ENCODE measurements at regions not wholly inside any gene's neighbourhood (a gene's known extent, or its start where the extent isn't known, plus 50 kb on each side); places are given as distances from the start of the nearest gene placed in this dataset.

DNA sequence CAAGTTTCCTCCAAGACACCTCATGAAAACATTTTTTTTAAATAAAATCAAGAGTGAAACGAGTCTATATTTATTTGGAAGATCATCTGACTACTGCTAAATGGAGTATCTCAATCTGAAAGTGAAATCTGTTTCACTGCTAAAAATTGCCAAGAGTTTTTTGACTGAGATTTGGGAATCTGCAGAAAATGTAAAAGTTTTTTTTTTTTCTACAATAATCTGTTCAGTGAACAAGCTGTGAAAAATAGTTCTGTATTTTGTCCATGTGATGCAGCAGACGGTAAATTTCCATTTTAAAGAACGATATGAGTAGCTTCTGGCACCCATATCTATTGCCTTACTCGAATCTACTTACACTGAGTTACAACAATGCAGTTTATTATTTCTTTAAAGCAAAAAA, 519.7 kb downstream of the PLCL1 start:
- TF ChIP-seq SMARCC2 (IDR thresholded peaks at IDR 0.05; ENCODE audit: low read depth) (no peak), NR3C1 (CRISPR knock-in tag; IDR thresholded peaks at IDR 0.05) (no peak), MCM7 (IDR thresholded peaks at IDR 0.05) (no peak), NELFE (IDR thresholded peaks at IDR 0.05; ENCODE audit: insufficient read depth, insufficient read length) (no peak), EZH2 (IDR thresholded peaks at IDR 0.05; ENCODE audit: borderline replicate concordance, low read depth, low read length) (no peak), ZC3H11A (IDR thresholded peaks at IDR 0.05; ENCODE audit: low read depth, low read length) (no peak), JUND (IDR thresholded peaks at IDR 0.05; ENCODE audit: borderline replicate concordance, low read depth, low read length) (no peak), JUND (tag; IDR thresholded peaks at IDR 0.05; ENCODE audit: borderline replicate concordance, low read depth, low read length) (no peak), ZNF512 (tag; IDR thresholded peaks at IDR 0.05) (no peak), RNF219 (CRISPR knock-in tag; IDR thresholded peaks at IDR 0.05) (no peak), POLR2A (conservative IDR thresholded peaks at IDR 0.05) (no peak), MAFK (IDR thresholded peaks at IDR 0.05; ENCODE audit: low read length) (no peak), RBM39 (optimal IDR thresholded peaks at IDR 0.05; ENCODE audit: low read depth, low read length) (no peak), CTCF (IDR thresholded peaks at IDR 0.05 in 2 of 3, conservative IDR thresholded peaks at IDR 0.05 in 1 of 3; ENCODE audit: insufficient read depth in 2 of 3, low read depth in 1 of 3, low read length in 3 of 3) (no peak)
- TF ChIP-seq, protein P1, sequence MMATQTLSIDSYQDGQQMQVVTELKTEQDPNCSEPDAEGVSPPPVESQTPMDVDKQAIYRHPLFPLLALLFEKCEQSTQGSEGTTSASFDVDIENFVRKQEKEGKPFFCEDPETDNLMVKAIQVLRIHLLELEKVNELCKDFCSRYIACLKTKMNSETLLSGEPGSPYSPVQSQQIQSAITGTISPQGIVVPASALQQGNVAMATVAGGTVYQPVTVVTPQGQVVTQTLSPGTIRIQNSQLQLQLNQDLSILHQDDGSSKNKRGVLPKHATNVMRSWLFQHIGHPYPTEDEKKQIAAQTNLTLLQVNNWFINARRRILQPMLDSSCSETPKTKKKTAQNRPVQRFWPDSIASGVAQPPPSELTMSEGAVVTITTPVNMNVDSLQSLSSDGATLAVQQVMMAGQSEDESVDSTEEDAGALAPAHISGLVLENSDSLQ (IDR thresholded peaks at IDR 0.05): no peak
